Neural progenitor cell (in vitro differentiated cells): ENCODE measurements at regions not wholly inside any gene's neighbourhood (a gene's known extent, or its start where the extent isn't known, plus 50 kb on each side); places are given as distances from the start of the nearest gene placed in this dataset.
"Not testable (repeated sequence)": the region's sequence is repeated elsewhere in the genome, so short reads cannot be mapped to it uniquely, and the experiment has no call there.

ENCODE experiments used
- DNase-seq: peaks from one replicate; pipeline ENCODE4 v3.0.0-alpha.2; 2016; ENCODE audit warnings: low spot score
- H2AFZ ChIP-seq: fragments of 200-600 bp; sonication (generic); replicated peaks from 2 replicates; pipeline ENCODE4 v1.6.1; 2016; ENCODE audit warnings: antibody characterized with exemption
- H3F3A ChIP-seq: fragments of 200-600 bp; sonication (generic); 2 replicates; pipeline ENCODE4 v1.6.1; 2016; ENCODE audit warnings: antibody characterized with exemption, low read depth
- H3K27ac ChIP-seq: fragments of 200-600 bp; sonication (generic); 2 replicates; pipeline ENCODE4 v1.5.1; 2016; ENCODE audit warnings: mild to moderate bottlenecking
- H3K27me3 ChIP-seq: fragments of 200-600 bp; sonication (generic); 2 replicates; pipeline ENCODE4 v1.6.1; 2016; ENCODE audit warnings: mild to moderate bottlenecking, moderate library complexity
- H3K36me3 ChIP-seq: fragments of 200-600 bp; sonication (generic); 2 replicates; pipeline ENCODE4 v1.5.1; 2016
- H3K4me1 ChIP-seq: fragments of 200-600 bp; sonication (generic); 2 replicates; pipeline ENCODE4 v1.6.1; 2016; ENCODE audit warnings: mixed run types
- H3K4me2 ChIP-seq: fragments of 200-600 bp; sonication (generic); 2 replicates; pipeline ENCODE4 v1.6.1; 2016
- H3K4me3 ChIP-seq: fragments of 200-600 bp; sonication (generic); 2 replicates; pipeline ENCODE4 v1.5.1; 2016
- H3K79me2 ChIP-seq: fragments of 200-600 bp; sonication (generic); 2 replicates; pipeline ENCODE4 v1.6.1; 2016; ENCODE audit warnings: low read depth
- H3K9ac ChIP-seq: fragments of 200-600 bp; sonication (generic); 2 replicates; pipeline ENCODE4 v1.6.1; 2016
- H3K9me3 ChIP-seq: fragments of 200-600 bp; sonication (generic); 2 replicates; pipeline ENCODE4 v1.5.1; 2016; ENCODE audit warnings: low read depth
- H4K20me1 ChIP-seq: fragments of 200-600 bp; sonication (generic); 2 replicates; pipeline ENCODE4 v1.6.1; 2016; ENCODE audit warnings: low read depth
- H3K27ac Mint-ChIP-seq: 3 replicates; pipeline ENCODE4 v1.8.0; 2021; ENCODE audit warnings: mixed read lengths
- H3K27me3 Mint-ChIP-seq: 2 replicates; pipeline ENCODE4 v1.8.0; 2022; ENCODE audit warnings: low read depth, mild to moderate bottlenecking, inconsistent platforms, moderate library complexity, mixed read lengths; ENCODE audit not compliant: insufficient read depth
- H3K36me3 Mint-ChIP-seq: 3 replicates; pipeline ENCODE4 v1.8.0; 2021; ENCODE audit warnings: mixed read lengths
- H3K4me1 Mint-ChIP-seq: 3 replicates; pipeline ENCODE4 v1.8.0; 2021; ENCODE audit warnings: mixed read lengths
- H3K4me3 Mint-ChIP-seq: 3 replicates; pipeline ENCODE4 v1.8.0; 2021; ENCODE audit warnings: mild to moderate bottlenecking, moderate library complexity, mixed read lengths
- H3K9me3 Mint-ChIP-seq: 3 replicates; pipeline ENCODE4 v1.8.0; 2020; ENCODE audit warnings: mixed read lengths
- CTCF ChIP-seq: fragments of 200-600 bp; sonication (generic); IDR thresholded peaks from 2 replicates; pipeline ENCODE4 v1.5.1; 2017; ENCODE audit warnings: antibody characterized with exemption, mild to moderate bottlenecking
- EZH2 ChIP-seq: fragments of 200-600 bp; sonication (generic); IDR thresholded peaks from 2 replicates; pipeline ENCODE4 v1.6.1; 2017; ENCODE audit warnings: antibody characterized with exemption, mild to moderate bottlenecking, moderate library complexity
- EZH2phosphoT487 ChIP-seq: fragments of 200-600 bp; sonication (generic); IDR thresholded peaks from 2 replicates; pipeline ENCODE4 v1.6.1; 2017; ENCODE audit warnings: antibody characterized with exemption

DNA sequence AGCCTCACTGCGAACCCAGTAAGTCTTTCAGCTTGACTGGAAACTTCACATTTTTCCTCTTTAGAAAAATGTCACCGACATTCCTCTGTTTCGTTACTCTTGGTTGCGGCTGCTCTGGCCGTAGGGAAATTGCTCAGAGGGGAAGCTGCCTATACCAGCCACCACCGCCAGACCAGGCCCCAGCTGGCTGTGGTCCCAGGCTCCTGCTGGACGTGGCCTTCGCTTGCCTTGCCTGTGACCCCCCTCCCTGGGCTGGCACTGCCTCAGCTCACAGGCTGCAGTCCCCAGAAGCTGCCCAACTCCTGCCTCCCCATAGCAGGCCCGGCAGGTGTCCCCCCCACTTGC lies 197.8 kb downstream of the MN1 start:
- TF ChIP-seq CTCF = no peak
- TF ChIP-seq EZH2phosphoT487 = no peak
- no peak for TF ChIP-seq EZH2
- H3K4me3 Mint-ChIP-seq = no peak overlapping the region
- no peaks in the 10 kb centered on the region for H4K20me1 ChIP-seq
- peaks cover 15% of the 10 kb centered on the region for H3K4me1 ChIP-seq
- peaks cover 47% of the 10 kb centered on the region for H3K4me1 Mint-ChIP-seq
- H3K9me3 ChIP-seq = no peaks in the 10 kb centered on the region
- no peak overlapping the region for H3K4me3 ChIP-seq
- H3K4me2 ChIP-seq = no peak overlapping the region
- H3F3A ChIP-seq = peaks cover 25% of the 10 kb centered on the region
- H3K36me3 Mint-ChIP-seq = no peaks in the 10 kb centered on the region
- no peak overlapping the region for H2AFZ ChIP-seq
- H3K9ac ChIP-seq = no peak overlapping the region
- peak; percentile 34 for DNase-seq
- H3K79me2 ChIP-seq = no peaks in the 10 kb centered on the region
- no peaks in the 10 kb centered on the region for H3K9me3 Mint-ChIP-seq
- no peaks in the 10 kb centered on the region for H3K36me3 ChIP-seq
- no peaks in the 10 kb centered on the region for H3K27me3 ChIP-seq
- peak overlapping the region; percentile 83 for H3K27ac Mint-ChIP-seq
- peaks cover 10% of the 10 kb centered on the region for H3K27me3 Mint-ChIP-seq
- H3K27ac ChIP-seq = no peak overlapping the region

DNA sequence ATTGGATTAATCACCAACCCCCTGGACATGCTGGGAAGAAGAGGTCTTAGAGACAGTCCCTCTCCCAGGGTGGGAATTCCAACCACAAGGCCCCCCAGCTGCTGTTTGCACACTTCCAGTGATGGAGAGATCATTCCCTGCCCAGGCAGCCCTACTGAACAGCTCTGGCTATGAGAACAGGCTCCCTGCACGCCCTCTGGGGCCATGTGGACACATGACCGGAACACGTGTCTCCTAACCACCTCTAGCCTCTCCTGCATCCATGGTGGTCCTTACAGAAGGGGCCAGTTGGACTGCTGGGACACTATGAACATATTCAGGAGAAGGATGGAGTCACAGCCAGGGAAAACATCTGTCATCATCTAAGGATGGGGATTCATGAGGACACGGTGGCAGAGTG lies 196.2 kb downstream of the MN1 start:
- no peak overlapping the region for H3K27ac ChIP-seq
- Mint-ChIP-seq H3K27ac (peak overlapping the region; percentile 42), H3K9me3 (no peaks in the 10 kb centered on the region), H3K36me3 (no peaks in the 10 kb centered on the region), H3K4me1 (peaks cover 58% of the 10 kb centered on the region), H3K4me3 (no peak overlapping the region), H3K27me3 (peaks cover 10% of the 10 kb centered on the region)
- H2AFZ ChIP-seq = no peak overlapping the region
- H3F3A ChIP-seq = peaks cover 36% of the 10 kb centered on the region
- TF ChIP-seq EZH2phosphoT487 (no peak), CTCF (no peak), EZH2 (no peak)
- no peaks in the 10 kb centered on the region for H3K79me2 ChIP-seq
- H3K4me2 ChIP-seq = no peak overlapping the region
- H4K20me1 ChIP-seq = no peaks in the 10 kb centered on the region
- no peak overlapping the region for H3K9ac ChIP-seq
- H3K4me3 ChIP-seq = no peak overlapping the region
- no peaks in the 10 kb centered on the region for H3K9me3 ChIP-seq
- no peak for DNase-seq
- no peaks in the 10 kb centered on the region for H3K27me3 ChIP-seq
- H3K36me3 ChIP-seq = no peaks in the 10 kb centered on the region
- H3K4me1 ChIP-seq = peaks cover 25% of the 10 kb centered on the region

DNA sequence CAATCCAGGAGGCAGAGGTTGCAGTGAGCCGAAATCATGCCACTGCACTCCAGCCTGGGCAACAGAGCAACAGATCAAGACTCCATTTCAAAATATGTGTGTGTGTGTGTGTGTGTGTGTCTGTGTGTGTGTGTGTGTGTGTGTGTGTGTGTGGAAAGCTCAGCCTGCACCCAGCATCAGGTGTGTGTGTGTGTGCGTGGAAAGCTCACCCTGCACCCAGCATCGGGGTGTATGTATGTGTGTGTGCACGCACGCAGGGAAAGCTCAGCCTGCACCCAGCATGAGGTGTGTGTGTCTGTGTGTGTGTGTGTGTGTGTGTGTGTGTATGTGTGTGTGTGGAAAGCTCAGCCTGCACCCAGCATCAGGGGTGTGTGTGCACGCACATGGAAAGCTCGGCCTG lies 193.8 kb downstream of the MN1 start:
- Mint-ChIP-seq H3K4me3 (peak overlapping the region; percentile 18), H3K27me3 (peaks cover 14% of the 10 kb centered on the region), H3K4me1 (peaks cover 69% of the 10 kb centered on the region), H3K27ac (peak overlapping the region; percentile 92)
- Histone ChIP-seq H3K4me1 (peaks cover 36% of the 10 kb centered on the region), H3F3A (peaks cover 42% of the 10 kb centered on the region)
- not testable (repeated sequence) for H3K36me3 ChIP-seq, H3K36me3 Mint-ChIP-seq, H3K4me2 ChIP-seq, H3K27ac ChIP-seq, H4K20me1 ChIP-seq, H3K4me3 ChIP-seq, H2AFZ ChIP-seq, H3K79me2 ChIP-seq, H3K27me3 ChIP-seq, H3K9me3 Mint-ChIP-seq, H3K9ac ChIP-seq, DNase-seq, H3K9me3 ChIP-seq

GRCh38 chr22:27609451-27609888 lies 192.1 kb downstream of the MN1 start:
- Histone ChIP-seq H3K79me2 (no peaks in the 10 kb centered on the region), H3K4me1 (peaks cover 33% of the 10 kb centered on the region), H3K9me3 (no peaks in the 10 kb centered on the region), H3K4me3 (no peak overlapping the region), H3K36me3 (no peaks in the 10 kb centered on the region), H3K27me3 (peaks cover 6% of the 10 kb centered on the region), H3F3A (peaks cover 30% of the 10 kb centered on the region), H3K27ac (no peak overlapping the region), H4K20me1 (no peaks in the 10 kb centered on the region), H2AFZ (no peak overlapping the region), H3K4me2 (peak overlapping the region; percentile 27), H3K9ac (no peak overlapping the region)
- H3K36me3 Mint-ChIP-seq = no peaks in the 10 kb centered on the region
- peaks cover 63% of the 10 kb centered on the region for H3K4me1 Mint-ChIP-seq
- no peak for TF ChIP-seq EZH2phosphoT487
- TF ChIP-seq CTCF = no peak
- TF ChIP-seq EZH2 = no peak
- DNase-seq = peak; percentile 67
- H3K4me3 Mint-ChIP-seq = no peak overlapping the region
- no peaks in the 10 kb centered on the region for H3K9me3 Mint-ChIP-seq
- H3K27me3 Mint-ChIP-seq = peaks cover 17% of the 10 kb centered on the region
- peak overlapping the region; percentile 76 for H3K27ac Mint-ChIP-seq

- H3K27me3 Mint-ChIP-seq = peaks cover 21% of the 10 kb centered on the region
- H3F3A ChIP-seq = peaks cover 28% of the 10 kb centered on the region
- H3K9me3 Mint-ChIP-seq, H3K4me3 ChIP-seq, H2AFZ ChIP-seq, H3K79me2 ChIP-seq, H3K36me3 ChIP-seq, H4K20me1 ChIP-seq, H3K4me2 ChIP-seq, H3K27ac ChIP-seq, H3K9me3 ChIP-seq, H3K9ac ChIP-seq, DNase-seq, H3K36me3 Mint-ChIP-seq: not testable (repeated sequence)
- peaks cover 33% of the 10 kb centered on the region for H3K4me1 ChIP-seq
- H3K27ac Mint-ChIP-seq = peak overlapping the region; percentile 76
- peak overlapping the region; percentile 33 for H3K4me3 Mint-ChIP-seq
- peaks cover 67% of the 10 kb centered on the region for H3K4me1 Mint-ChIP-seq
- peaks cover 11% of the 10 kb centered on the region for H3K27me3 ChIP-seq
Measured at GRCh38 chr22:27610164-27610563, 191.4 kb downstream of the MN1 start.
